GM19395 (cell line): ENCODE measurements at regions not wholly inside any gene's neighbourhood (a gene's known extent, or its start where the extent isn't known, plus 50 kb on each side); places are given as distances from the start of the nearest gene placed in this dataset.
"Not testable (repeated sequence)": the region's sequence is repeated elsewhere in the genome, so short reads cannot be mapped to it uniquely, and the experiment has no call there.

Source experiments
- ATAC-seq: cut with Tn5 transposase; IDR thresholded peaks from one replicate; pipeline ENCODE4 v1.9.1; 2021; ENCODE audit warnings: mild to moderate bottlenecking, moderate library complexity; ENCODE audit not compliant: unreplicated experiment

- ATAC-seq, result no peak
Observed at GRCh38 chr1:31485166-31485565, 72.2 kb downstream of the SERINC2 start.

GRCh38 chr1:31487143-31487542 is 74.1 kb downstream of the SERINC2 start:
- no peak for ATAC-seq

GRCh38 chr1:31487721-31488293 is 74.8 kb downstream of the SERINC2 start:
- no peak for ATAC-seq

- no peak for ATAC-seq
Observed at GRCh38 chr1:31488528-31488927, 75.5 kb downstream of the SERINC2 start.

- ATAC-seq, result not testable (repeated sequence)
Observed at GRCh38 chr1:31489575-31489974, 76.6 kb downstream of the SERINC2 start.

- not testable (repeated sequence) for ATAC-seq
Observed at GRCh38 chr1:31490596-31490995, 77.6 kb downstream of the SERINC2 start.

- ATAC-seq, result not testable (repeated sequence)
Observed at GRCh38 chr1:31495351-31495750, 81.0 kb upstream of the TINAGL1 start.

- not testable (repeated sequence) for ATAC-seq
Observed at GRCh38 chr1:31495770-31496169, 80.5 kb upstream of the TINAGL1 start.

- ATAC-seq, result no peak
Observed at GRCh38 chr1:31497601-31498000, 78.7 kb upstream of the TINAGL1 start.

GRCh38 chr1:31498376-31499040 is 77.8 kb upstream of the TINAGL1 start:
- ATAC-seq, result no peak

- ATAC-seq, result no peak
Observed at GRCh38 chr1:31501505-31501904, 74.8 kb upstream of the TINAGL1 start.

- ATAC-seq, result no peak
Observed at GRCh38 chr1:31502253-31502652, 74.1 kb upstream of the TINAGL1 start.

- no peak for ATAC-seq
Observed at GRCh38 chr1:31502926-31503511, 73.3 kb upstream of the TINAGL1 start.

- ATAC-seq, result no peak
Observed at GRCh38 chr1:31503570-31503969, 72.7 kb upstream of the TINAGL1 start.

GRCh38 chr1:31504001-31504400 is 72.3 kb upstream of the TINAGL1 start:
- ATAC-seq, result no peak

- peak; percentile 71 for ATAC-seq
Observed at GRCh38 chr1:31505911-31506497, 70.3 kb upstream of the TINAGL1 start.

- no peak for ATAC-seq
Observed at GRCh38 chr1:31507221-31507620, 69.1 kb upstream of the TINAGL1 start.

- ATAC-seq, result no peak
Observed at GRCh38 chr1:31507676-31508530, 68.4 kb upstream of the TINAGL1 start.

- ATAC-seq, result peak; percentile 62
Observed at GRCh38 chr1:31509124-31510072, 66.9 kb upstream of the TINAGL1 start.

- ATAC-seq, result no peak
Observed at GRCh38 chr1:31510304-31510703, 66.0 kb upstream of the TINAGL1 start.
